HepG2 (cell line): ENCODE measurements at regions not wholly inside any gene's neighbourhood (a gene's known extent, or its start where the extent isn't known, plus 50 kb on each side); places are given as distances from the start of the nearest gene placed in this dataset.

Experiments
- CHCHD3 ChIP-seq: sonication (generic); formaldehyde crosslinking; IDR thresholded peaks from 2 replicates; pipeline ENCODE4 v1.8.0; 2022; ENCODE audit warnings: mild to moderate bottlenecking, missing genetic modification reagents, moderate library complexity
- HDAC6 ChIP-seq: fragments of 200-600 bp; sonication (generic); IDR thresholded peaks from 2 replicates; pipeline ENCODE4 v1.7.0; 2017; ENCODE audit warnings: mild to moderate bottlenecking, antibody characterized with exemption, low read length, low read depth
- HNRNPLL ChIP-seq: fragments of 200-400 bp; formaldehyde crosslinking; IDR thresholded peaks from 2 replicates; pipeline ENCODE4 v1.6.1; 2017; ENCODE audit warnings: mild to moderate bottlenecking, low read depth, low read length; ENCODE audit not compliant: poor library complexity, severe bottlenecking
- HOXA9 ChIP-seq: sonication (generic); formaldehyde crosslinking; IDR thresholded peaks from 2 replicates; pipeline ENCODE4 v1.8.1; 2022; ENCODE audit warnings: missing genetic modification reagents, mild to moderate bottlenecking, moderate library complexity, borderline replicate concordance
- HOXD1 ChIP-seq: sonication (generic); formaldehyde crosslinking; IDR thresholded peaks from 2 replicates; pipeline ENCODE4 v1.5.0; 2020; ENCODE audit warnings: missing genetic modification reagents
- MIER2 ChIP-seq: IDR thresholded peaks from 2 replicates; pipeline ENCODE4 v1.6.1; 2016; ENCODE audit warnings: missing biosample characterization, missing genetic modification reagents
- MTA1 ChIP-seq: sonication (generic); formaldehyde crosslinking; IDR thresholded peaks from 2 replicates; pipeline ENCODE4 v1.4.0; 2020; ENCODE audit warnings: missing genetic modification reagents, mild to moderate bottlenecking, borderline replicate concordance
- PLRG1 ChIP-seq: fragments of 450-650 bp; conservative IDR thresholded peaks from 2 replicates; pipeline ENCODE4 v1.6.1; 2016
- POLR2G ChIP-seq: fragments of 200-400 bp; formaldehyde crosslinking; IDR thresholded peaks from 2 replicates; pipeline ENCODE4 v1.6.1; 2018; ENCODE audit warnings: mild to moderate bottlenecking, low read depth, low read length, moderate library complexity
- RBM22 ChIP-seq: fragments of 200-400 bp; formaldehyde crosslinking; optimal IDR thresholded peaks from 2 replicates; pipeline ENCODE3; 2017; ENCODE audit warnings: mild to moderate bottlenecking, low read length, moderate library complexity
- XBP1 ChIP-seq: sonication (generic); formaldehyde crosslinking; IDR thresholded peaks from 2 replicates; pipeline ENCODE4 v1.5.0; 2020; ENCODE audit warnings: missing genetic modification reagents
- ZNF260 ChIP-seq: sonication (generic); formaldehyde crosslinking; IDR thresholded peaks from 2 replicates; pipeline ENCODE4 v1.4.0; 2020; ENCODE audit warnings: missing genetic modification reagents, low read depth, mild to moderate bottlenecking, borderline replicate concordance
- ZNF557 ChIP-seq: sonication (generic); formaldehyde crosslinking; IDR thresholded peaks from 2 replicates; pipeline ENCODE4 v1.4.0; 2020; ENCODE audit warnings: missing genetic modification reagents
- ZNF883 ChIP-seq: sonication (generic); formaldehyde crosslinking; IDR thresholded peaks from 2 replicates; pipeline ENCODE4 v1.5.1; 2020; ENCODE audit warnings: mild to moderate bottlenecking, missing genetic modification reagents; ENCODE audit errors: not compliant biosample characterization
- ZSCAN20 ChIP-seq: sonication (generic); formaldehyde crosslinking; IDR thresholded peaks from 2 replicates; pipeline ENCODE4 v1.4.0; 2020; ENCODE audit warnings: missing genetic modification reagents, mild to moderate bottlenecking, borderline replicate concordance
- TF ChIP-seq, protein P1 (sequence below): IDR thresholded peaks from 2 replicates; pipeline ENCODE4 v1.6.1; 2016; ENCODE audit warnings: missing biosample characterization, missing genetic modification reagents, low read depth
- TF ChIP-seq, protein P2 (sequence below): sonication (generic); formaldehyde crosslinking; IDR thresholded peaks from 2 replicates; pipeline ENCODE4 v1.5.0; 2020; ENCODE audit warnings: mild to moderate bottlenecking, missing genetic modification reagents
- TF ChIP-seq, protein P3 (sequence below): sonication (generic); formaldehyde crosslinking; IDR thresholded peaks from 2 replicates; pipeline ENCODE4 v1.4.0; 2020; ENCODE audit warnings: missing genetic modification reagents, mild to moderate bottlenecking, borderline replicate concordance
- TF ChIP-seq, protein P4 (sequence below): IDR thresholded peaks from 2 replicates; pipeline ENCODE4 v1.4.0; 2020; ENCODE audit warnings: mild to moderate bottlenecking, missing genetic modification reagents
- TF ChIP-seq, protein P5 (sequence below): sonication (generic); formaldehyde crosslinking; IDR thresholded peaks from 2 replicates; pipeline ENCODE4 v1.4.0; 2020; ENCODE audit warnings: missing genetic modification reagents

DNA sequence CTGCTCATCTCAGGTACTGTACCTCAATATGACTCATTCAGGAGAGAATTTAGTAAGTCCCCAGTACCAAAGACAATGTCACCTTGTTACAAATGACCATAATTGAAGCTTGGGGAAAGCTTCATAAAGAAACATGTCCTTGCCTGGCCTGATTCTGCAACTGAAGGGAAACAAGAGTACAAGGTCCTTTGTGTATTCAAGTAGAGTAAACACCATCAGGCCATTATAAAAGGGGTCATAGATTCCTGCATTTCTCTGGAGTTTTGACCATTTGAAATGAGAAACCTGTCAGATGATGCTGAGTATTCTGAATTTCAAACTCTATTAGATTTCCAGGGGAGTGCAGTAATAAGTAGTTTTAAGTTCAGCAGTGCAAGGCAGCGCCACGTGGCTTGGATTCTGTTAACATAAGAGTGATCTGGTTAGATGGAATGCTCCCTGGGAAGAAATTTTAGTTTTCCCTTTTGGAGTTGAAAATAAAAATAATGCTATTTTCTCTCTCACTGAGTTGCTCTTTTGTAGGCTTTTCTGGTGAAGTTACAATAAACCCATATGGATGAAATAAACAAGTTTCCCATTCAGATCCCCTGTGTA, 1054.3 kb downstream of the EPHA7 start (continued):
- TF ChIP-seq, protein P1, sequence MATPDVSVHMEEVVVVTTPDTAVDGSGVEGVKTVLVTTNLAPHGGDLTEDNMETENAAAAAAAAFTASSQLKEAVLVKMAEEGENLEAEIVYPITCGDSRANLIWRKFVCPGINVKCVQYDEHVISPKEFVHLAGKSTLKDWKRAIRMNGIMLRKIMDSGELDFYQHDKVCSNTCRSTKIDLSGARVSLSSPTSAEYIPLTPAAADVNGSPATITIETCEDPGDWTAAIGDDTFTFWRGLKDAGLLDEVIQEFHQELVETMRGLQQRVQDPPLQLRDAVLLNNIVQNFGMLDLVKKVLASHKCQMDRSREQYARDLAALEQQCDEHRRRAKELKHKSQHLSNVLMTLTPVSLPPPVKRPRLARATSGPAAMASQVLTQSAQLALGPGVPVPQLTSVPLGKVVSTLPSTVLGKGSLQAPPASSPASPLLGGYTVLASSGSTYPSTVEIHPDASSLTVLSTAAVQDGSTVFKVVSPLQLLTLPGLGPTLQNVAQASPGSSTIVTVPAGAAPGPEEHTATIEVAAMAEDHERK (CRISPR knock-in tag): no peak
- TF ChIP-seq HDAC6: no peak
- no peak for TF ChIP-seq RBM22
- TF ChIP-seq, protein P2, sequence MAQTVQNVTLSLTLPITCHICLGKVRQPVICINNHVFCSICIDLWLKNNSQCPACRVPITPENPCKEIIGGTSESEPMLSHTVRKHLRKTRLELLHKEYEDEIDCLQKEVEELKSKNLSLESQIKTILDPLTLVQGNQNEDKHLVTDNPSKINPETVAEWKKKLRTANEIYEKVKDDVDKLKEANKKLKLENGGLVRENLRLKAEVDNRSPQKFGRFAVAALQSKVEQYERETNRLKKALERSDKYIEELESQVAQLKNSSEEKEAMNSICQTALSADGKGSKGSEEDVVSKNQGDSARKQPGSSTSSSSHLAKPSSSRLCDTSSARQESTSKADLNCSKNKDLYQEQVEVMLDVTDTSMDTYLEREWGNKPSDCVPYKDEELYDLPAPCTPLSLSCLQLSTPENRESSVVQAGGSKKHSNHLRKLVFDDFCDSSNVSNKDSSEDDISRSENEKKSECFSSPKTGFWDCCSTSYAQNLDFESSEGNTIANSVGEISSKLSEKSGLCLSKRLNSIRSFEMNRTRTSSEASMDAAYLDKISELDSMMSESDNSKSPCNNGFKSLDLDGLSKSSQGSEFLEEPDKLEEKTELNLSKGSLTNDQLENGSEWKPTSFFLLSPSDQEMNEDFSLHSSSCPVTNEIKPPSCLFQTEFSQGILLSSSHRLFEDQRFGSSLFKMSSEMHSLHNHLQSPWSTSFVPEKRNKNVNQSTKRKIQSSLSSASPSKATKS (CRISPR knock-in tag): no peak
- TF ChIP-seq ZNF557 (CRISPR knock-in tag): no peak
- no peak for TF ChIP-seq XBP1 (CRISPR knock-in tag)
- TF ChIP-seq, protein P3, sequence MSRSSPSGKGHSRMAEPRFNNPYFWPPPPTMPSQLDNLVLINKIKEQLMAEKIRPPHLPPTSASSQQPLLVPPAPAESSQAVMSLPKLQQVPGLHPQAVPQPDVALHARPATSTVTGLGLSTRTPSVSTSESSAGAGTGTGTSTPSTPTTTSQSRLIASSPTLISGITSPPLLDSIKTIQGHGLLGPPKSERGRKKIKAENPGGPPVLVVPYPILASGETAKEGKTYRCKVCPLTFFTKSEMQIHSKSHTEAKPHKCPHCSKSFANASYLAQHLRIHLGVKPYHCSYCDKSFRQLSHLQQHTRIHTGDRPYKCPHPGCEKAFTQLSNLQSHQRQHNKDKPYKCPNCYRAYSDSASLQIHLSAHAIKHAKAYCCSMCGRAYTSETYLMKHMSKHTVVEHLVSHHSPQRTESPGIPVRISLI (CRISPR knock-in tag): no peak
- no peak for TF ChIP-seq HNRNPLL
- TF ChIP-seq, protein P4, sequence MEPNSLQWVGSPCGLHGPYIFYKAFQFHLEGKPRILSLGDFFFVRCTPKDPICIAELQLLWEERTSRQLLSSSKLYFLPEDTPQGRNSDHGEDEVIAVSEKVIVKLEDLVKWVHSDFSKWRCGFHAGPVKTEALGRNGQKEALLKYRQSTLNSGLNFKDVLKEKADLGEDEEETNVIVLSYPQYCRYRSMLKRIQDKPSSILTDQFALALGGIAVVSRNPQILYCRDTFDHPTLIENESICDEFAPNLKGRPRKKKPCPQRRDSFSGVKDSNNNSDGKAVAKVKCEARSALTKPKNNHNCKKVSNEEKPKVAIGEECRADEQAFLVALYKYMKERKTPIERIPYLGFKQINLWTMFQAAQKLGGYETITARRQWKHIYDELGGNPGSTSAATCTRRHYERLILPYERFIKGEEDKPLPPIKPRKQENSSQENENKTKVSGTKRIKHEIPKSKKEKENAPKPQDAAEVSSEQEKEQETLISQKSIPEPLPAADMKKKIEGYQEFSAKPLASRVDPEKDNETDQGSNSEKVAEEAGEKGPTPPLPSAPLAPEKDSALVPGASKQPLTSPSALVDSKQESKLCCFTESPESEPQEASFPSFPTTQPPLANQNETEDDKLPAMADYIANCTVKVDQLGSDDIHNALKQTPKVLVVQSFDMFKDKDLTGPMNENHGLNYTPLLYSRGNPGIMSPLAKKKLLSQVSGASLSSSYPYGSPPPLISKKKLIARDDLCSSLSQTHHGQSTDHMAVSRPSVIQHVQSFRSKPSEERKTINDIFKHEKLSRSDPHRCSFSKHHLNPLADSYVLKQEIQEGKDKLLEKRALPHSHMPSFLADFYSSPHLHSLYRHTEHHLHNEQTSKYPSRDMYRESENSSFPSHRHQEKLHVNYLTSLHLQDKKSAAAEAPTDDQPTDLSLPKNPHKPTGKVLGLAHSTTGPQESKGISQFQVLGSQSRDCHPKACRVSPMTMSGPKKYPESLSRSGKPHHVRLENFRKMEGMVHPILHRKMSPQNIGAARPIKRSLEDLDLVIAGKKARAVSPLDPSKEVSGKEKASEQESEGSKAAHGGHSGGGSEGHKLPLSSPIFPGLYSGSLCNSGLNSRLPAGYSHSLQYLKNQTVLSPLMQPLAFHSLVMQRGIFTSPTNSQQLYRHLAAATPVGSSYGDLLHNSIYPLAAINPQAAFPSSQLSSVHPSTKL (CRISPR knock-in tag): peak; percentile 97
- TF ChIP-seq HOXD1 (CRISPR knock-in tag): no peak
- TF ChIP-seq PLRG1: no peak
- TF ChIP-seq POLR2G: 0 out of 2 replicates have a peak, but pooled peaks have one; percentile 25
- no peak for TF ChIP-seq ZNF260 (CRISPR knock-in tag)
- TF ChIP-seq MIER2 (CRISPR knock-in tag): no peak
- TF ChIP-seq ZSCAN20 (CRISPR knock-in tag): no peak
- TF ChIP-seq ZNF883 (CRISPR knock-in tag): no peak
- no peak for TF ChIP-seq CHCHD3 (CRISPR knock-in tag)
- TF ChIP-seq, protein P5, sequence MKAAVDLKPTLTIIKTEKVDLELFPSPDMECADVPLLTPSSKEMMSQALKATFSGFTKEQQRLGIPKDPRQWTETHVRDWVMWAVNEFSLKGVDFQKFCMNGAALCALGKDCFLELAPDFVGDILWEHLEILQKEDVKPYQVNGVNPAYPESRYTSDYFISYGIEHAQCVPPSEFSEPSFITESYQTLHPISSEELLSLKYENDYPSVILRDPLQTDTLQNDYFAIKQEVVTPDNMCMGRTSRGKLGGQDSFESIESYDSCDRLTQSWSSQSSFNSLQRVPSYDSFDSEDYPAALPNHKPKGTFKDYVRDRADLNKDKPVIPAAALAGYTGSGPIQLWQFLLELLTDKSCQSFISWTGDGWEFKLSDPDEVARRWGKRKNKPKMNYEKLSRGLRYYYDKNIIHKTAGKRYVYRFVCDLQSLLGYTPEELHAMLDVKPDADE (CRISPR knock-in tag): no peak
- TF ChIP-seq MTA1 (CRISPR knock-in tag): no peak
- TF ChIP-seq HOXA9: no peak
